ENCODE measurements at regions not wholly inside any gene's neighbourhood (a gene's known extent, or its start where the extent isn't known, plus 50 kb on each side); places are given as distances from the start of the nearest gene placed in this dataset.

DNA sequence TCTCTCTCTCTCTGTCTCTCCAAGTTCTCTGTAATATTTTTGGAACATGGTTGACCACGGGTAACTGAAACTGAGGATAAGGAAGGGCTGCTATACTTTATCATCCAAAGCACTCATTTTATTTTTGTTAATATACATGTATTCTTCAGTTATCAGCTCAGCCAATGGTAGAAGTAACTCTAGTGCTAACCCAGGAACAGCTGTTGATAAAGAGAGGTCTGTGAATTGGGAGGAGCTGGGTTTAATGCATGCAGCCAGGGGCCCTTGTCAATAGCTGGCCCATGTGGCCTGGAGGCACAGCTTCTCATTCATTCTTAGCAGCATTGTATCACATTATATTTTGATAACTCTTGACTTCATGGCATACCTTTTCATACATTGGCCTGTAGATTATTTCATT is 401.6 kb downstream of the EPHA4 start:
- DNase-seq (ENCODE audit: low read depth in 2 of 2, low spot score in 1 of 2): no peak

DNA sequence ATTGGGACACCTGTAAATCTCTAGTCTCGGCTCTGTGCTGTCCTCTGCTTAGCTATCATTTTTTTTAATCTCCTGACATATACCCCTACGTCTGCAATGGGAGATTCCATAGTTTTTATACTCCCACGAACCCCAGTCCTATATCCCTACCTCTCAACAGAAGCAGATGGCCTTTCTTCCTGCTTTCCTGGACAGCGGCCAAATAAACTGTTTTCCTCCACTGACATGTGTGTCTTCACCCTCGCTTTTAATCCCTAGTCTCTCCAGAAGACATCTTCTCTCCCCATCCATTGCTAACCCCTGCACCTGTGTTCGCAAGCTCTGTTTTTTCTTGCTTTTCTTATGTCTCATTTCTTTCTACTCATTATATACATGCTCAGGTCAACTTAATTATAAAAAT is 395.4 kb downstream of the EPHA4 start:
- DNase-seq (ENCODE audit: low read depth in 2 of 2, low spot score in 1 of 2): no peak

DNA sequence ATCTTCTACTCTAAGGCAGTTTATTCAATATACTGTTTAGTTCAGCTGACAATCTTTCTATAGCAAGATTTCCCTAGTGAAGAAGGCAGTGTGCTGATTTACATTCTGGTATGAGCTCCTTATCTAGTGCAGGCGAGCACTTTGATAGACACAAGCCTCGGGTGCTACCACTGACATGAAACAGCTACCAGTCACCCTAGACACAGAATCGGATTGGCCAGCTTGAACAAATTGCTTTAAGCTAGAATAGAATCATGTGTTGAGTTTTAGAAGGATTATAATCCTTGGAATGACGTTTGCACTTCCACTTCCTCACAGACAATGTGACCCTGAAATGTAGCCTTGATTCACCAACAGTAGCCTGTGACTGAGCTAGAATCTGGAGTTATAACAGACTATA is 394.0 kb downstream of the EPHA4 start:
- DNase-seq (ENCODE audit: low read depth in 2 of 2, low spot score in 1 of 2): no peak

DNA sequence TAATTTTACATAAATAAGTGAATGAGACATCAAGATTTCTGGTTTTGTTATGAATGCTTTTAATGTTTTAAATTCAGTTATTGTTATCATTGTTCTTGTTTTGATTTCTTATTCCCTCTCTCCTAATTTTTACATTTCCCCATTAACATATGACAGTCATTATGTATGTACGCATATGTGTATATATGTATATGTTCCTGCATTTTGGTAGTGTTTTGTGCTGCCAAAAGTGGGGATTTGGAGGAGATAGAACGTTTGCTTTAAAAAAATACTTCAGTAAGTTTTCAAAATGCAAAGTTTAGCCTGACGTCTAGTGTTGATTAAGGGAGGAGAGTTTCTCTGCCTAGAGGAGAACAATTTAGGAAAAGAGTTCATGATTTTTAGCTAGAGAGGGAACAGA is 385.2 kb downstream of the EPHA4 start:
- no peak for DNase-seq (ENCODE audit: low read depth in 2 of 2, low spot score in 1 of 2)

DNA sequence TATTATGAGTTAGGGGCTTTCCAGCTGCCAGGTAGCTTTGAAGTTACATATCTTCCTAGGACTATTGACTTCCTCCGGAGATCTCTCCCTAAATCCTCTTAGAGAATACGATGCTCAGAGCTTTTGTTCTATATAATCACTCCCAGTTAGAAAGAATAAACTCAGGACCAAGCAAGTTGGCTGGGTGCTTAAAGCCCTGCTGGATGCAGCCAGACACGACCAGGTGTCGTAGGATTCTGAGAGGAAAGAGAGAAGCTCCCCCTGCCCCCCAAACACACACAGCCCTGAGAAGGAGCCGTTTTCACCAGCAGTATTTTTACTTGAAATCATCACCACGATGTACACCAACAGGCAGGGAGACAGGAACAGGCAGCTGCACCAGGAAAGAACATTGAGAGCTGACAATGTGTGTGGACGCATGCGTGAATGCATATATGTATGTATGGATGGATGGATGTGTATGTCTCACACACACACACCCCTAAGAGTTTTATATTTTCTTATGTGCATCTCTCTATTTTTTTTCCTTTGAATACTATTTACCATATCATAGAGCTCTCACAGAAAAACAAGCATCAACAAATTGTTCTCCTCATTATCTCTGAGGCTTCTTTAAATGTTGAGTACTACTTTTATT is 382.6 kb downstream of the EPHA4 start:
- DNase-seq (ENCODE audit: low read depth in 2 of 2, low spot score in 1 of 2): no peak

DNA sequence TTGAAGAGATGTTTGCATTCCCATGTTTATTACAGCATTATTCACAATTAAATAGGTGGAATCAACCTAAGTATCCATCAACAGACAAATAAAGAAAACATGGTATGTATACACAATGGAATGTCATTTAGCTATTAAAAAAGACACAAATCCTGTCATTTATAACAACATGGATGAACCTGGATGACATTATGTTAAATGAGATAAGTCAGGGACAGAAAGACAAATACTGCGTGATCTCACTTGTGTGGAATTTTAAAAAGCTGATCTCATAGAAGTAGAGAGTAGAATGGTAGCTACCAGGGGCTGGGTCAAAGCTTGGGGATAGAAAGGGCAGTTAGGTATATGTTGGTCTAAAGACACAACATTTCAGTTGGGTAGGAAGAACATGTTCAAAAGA is 376.3 kb downstream of the EPHA4 start:
- DNase-seq (ENCODE audit: low read depth in 2 of 2, low spot score in 1 of 2): no peak

DNA sequence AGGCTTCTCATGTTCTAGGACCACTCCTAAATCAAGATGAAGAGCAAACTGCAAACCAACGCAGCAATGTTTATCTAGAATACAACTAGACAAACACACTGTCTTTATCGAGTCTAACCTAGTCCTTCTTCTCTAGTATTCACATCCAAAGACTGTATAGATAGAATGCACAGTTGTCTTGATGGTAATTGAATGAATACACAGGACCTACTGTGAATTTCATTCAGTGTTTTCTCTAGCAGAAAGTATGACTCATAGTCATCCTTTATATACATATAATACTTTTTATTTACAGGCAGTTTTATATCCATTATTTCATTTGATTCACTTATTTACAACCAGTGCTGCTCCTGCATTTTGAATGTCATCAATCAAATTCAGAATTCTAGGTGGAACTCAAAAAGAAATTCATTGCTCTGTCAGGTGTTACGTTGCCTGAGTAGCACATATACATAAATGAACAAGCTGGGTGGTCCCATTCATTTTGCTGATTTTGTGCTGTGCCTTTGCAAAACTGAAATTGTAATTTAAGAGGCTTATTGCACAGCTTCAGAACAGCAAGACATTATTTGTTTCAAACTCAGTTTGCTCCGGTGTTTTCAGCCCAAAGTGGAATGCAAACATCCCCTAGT is 374.8 kb downstream of the EPHA4 start:
- no peak for DNase-seq (ENCODE audit: low read depth in 2 of 2, low spot score in 1 of 2)

DNA sequence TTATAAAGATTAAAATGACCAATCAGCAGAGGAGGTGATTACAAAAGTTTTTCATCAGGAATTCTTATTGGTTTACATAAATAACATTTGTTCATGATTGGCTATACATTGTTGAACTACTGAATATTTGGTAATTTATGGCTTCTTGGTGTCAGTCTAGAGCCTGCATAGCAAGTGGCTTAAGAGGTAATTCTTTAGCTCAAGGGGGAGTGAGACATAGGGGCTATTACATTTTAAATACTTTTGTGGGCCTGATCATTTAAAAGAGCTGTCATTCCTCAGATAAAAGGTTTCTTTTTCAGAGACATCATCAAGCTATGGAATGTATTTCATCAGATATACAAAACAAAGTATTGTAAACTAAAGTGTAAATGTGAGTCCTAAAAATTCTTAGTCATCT is 373.8 kb downstream of the EPHA4 start:
- DNase-seq (ENCODE audit: low read depth in 2 of 2, low spot score in 1 of 2): no peak

DNA sequence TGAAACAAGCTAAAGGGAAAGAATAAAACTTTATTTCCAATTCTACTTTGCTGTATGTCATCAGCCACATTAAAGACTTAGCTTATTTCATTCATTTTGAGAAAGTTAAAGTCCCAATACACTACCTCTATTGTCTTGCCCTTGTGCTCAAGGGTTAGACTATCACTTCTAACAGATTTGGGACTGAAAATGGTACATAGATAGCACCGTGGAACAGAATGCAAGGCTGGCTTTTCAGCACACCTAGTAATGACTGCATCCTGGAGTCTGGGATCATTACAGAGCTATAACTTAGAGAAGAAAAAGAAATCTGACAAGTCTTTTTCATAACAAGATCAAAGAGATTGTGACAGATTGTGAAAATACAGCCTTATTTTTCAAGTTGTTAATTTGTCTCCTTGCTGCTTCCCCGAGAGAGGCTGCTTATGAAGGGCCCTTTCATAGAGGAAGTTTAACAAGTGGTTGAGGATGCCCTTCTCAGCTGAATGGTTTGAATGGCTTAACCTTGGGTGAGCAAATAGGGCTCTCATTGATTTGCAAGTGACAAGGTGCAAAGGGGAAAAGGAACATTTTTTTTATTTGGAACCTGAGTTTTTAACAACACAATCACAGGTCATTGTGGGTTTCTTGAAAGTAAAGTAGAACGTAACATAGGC is 371.8 kb downstream of the EPHA4 start:
- no peak for DNase-seq (ENCODE audit: low read depth in 2 of 2, low spot score in 1 of 2)

DNA sequence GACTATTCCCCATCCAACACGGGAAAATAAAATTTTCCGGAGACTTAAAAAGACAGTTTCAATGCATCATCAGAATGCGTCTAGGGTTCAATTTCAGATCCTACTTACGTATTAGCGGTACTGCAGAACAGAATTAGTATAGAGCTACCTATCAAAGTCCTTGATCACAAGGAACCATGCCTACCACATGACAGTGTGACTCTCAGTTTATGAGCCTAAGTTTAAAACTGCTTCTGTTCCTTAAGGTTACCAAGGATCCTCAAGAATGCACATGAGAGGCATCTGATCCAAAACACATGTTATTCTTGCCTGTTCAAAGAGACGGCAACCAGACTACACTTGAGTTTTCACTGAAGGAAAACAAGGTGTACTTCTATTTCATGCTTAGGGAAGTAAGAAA is 369.7 kb downstream of the EPHA4 start:
- no peak for DNase-seq (ENCODE audit: low read depth in 2 of 2, low spot score in 1 of 2)

DNA sequence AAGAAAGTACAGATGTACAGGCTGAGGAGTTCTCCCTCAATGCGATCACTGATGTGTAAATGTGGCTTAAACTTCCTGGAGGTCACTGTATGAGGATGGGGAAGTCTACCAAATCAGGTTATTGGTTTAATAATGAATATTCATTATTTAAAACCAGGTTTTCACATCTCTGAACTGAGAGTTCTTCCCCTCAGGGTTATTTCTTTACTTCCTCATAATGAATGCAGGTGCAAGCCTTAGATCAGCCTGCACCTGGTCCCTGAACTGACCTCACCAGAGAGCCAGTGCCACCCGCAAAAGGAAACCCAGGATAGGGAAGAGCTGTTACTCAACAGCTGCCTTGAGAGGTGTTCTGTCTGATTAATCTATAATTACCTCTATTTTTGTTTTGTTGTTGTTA is 369.0 kb downstream of the EPHA4 start:
- no peak for DNase-seq (ENCODE audit: low read depth in 2 of 2, low spot score in 1 of 2)

DNA sequence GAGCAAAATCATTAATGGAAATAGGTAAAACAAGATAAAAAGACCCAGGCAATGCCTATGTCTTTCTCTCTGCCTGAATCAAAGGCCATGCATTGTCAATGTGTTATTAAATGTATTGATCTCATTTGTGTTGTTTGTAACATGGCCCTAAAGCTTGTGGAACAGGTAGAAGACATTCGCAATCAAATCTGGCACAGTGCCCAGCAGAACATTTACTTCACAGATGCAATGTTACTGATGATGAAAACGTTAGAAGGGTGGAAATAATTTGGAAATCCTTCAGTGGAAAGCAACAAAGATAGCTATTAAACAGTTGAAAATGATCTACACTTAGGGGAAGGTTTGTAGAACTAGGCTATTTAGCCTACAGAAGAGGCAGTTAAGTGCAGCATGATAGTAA is 368.2 kb downstream of the EPHA4 start:
- no peak for DNase-seq (ENCODE audit: low read depth in 2 of 2, low spot score in 1 of 2)

DNA sequence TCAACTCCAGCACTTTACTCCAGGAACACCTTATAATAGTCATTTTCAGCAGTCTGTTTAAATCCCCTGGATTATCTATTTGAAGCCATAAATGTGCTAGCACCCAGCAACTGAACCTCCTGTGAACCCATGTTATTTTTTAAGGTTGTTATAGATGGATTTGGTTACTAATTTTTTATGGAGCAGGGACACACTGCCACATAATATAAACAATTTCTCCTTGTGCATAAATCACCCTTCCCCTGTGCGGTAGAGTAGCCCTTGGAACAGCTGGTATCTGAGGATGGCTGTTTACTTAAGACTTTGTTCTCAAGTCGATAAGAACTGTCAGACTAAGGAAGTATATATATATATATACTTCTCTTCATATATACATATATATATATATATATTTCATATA is 367.4 kb downstream of the EPHA4 start:
- DNase-seq (ENCODE audit: low read depth in 2 of 2, low spot score in 1 of 2): no peak

DNA sequence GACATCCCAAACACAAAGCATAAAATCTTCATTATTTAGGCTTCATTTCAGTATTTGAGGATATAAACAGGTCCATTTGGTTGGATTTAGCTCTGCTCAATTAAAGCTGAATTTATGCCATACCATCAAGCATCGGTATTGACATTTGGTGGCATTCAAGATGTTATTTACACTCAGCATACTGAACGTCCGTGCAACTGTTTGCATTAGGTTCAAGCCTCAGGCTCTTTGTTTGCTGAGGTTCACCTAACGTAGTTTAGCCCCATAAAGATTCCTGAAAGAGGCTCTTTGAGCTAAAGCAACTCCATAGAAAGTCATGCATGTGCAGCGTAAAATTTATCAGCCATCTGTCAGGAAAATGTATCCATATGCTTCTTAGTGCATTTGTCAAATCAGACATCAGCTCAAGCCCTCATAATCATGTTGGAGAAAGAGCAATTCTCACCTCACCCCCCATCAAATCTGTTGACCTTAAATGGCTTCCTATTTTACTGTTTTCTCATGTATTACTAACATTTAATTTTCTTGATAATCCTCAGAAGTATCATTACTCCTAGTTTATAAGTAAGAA is 366.9 kb downstream of the EPHA4 start:
- no peak for DNase-seq (ENCODE audit: low read depth in 2 of 2, low spot score in 1 of 2)

DNA sequence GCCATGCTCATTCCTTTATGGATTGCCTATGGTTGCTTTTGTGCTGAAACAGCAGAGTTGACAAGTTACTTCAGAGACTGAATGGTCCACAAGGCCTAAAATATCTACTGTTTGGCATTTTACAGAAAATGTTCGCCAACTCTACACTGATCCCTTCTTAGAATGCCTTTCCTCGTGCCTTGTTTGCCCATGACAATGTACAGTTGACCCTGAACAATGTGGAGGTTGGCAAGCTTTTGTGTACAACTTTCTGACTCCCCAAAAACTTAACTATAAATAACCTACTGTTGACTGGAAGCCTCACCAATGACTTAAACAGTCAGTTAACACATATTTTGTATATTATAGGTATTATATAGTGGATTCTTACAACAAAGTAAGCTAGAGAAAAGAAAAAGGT is 361.4 kb downstream of the EPHA4 start:
- DNase-seq (ENCODE audit: low read depth in 2 of 2, low spot score in 1 of 2): no peak

DNA sequence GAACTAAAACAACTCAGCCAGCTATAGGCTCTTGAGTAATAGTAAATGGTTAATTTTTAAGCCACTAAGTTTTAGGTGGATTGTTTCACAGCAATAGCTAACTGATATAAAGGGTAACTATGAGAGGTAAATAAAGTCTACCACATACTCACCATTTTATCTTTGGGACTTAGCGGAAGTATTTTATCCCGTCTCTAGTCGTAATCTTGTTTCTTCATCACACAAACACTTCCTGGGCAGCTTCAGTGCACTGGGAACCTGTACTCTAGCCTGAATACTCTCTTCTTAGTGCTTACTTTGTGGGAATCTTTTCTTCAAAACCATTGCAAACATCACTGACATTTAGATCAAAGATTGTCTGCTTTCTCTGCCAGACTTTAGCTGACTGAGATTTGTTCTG is 360.5 kb downstream of the EPHA4 start:
- DNase-seq (ENCODE audit: low read depth in 2 of 2, low spot score in 1 of 2): no peak

DNA sequence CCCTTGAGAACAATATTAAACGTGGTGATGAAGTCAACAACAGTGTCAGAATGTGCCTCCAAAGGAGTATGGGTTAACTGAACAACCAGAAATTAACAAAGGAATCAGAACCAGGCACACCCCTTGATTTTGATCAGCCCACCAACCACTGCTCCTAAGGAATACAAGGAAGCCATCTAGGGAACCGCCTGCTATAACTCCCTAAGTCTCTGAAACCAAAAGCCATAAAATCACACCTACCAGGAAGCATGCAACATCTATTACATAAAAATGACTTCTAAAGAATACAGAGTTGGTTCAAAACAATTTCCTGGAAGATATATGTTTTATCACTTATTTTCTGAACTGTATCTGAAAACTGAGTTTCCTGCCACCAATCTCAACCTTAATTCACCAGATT is 360.0 kb downstream of the EPHA4 start:
- no peak for DNase-seq (ENCODE audit: low read depth in 2 of 2, low spot score in 1 of 2)

DNA sequence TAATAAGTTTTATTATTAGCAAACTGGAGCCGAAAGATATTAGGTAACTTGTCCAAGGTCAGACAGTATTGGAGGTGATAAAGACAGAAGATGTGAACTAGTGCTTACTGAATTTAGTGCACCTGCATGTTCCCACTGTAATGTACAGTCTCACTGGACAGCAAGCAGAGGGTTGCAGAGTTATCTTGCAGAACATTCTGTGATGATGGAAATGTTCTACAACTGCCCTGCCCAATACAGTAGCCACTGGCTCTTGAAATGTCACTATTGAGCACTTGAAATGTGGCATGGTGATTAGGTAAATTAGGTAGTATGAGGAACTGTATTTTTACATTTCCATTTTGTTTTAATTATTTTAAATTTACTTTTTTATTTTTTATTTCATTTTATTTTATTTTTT is 356.6 kb downstream of the EPHA4 start:
- DNase-seq (ENCODE audit: low read depth in 2 of 2, low spot score in 1 of 2): no peak

DNA sequence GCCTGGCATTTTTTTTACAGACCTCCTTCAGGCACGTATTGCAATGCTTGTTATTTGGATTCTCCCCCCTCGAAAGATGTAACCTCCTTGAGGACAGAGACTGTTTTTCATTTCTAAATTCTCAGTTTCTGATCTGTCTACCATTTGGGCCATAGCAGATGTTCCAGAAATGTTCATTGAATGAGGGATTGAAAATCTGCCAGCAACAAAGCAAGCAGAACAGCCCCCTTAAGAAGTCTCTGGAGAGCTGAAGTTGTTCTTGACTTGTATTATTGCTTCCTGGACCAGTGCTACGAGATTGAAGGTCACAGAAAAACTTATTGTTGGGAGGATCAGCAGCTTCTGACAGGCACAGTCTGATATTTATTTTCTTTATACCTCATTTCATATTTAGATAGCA is 355.5 kb downstream of the EPHA4 start:
- DNase-seq (ENCODE audit: low read depth in 2 of 2, low spot score in 1 of 2): no peak

DNA sequence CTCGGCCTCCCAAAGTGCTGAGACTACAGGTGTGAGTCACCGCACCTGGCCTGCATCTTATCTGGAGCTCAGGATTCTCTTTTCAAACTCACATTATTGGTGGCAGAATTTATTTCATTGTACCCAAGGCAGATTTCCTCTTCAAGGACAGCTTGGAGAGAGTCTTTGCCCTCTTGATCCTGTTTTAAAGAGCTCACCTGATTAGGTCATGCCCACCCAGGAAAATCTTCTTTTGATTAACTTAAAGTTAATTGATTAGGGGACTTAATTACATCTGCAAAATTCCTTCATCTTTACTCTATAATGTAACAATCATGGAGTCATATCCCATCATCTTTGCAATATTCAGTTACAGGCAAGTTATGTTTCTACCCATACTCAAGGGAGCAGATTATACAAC is 346.4 kb downstream of the EPHA4 start:
- no peak for DNase-seq (ENCODE audit: low read depth in 2 of 2, low spot score in 1 of 2)

DNA sequence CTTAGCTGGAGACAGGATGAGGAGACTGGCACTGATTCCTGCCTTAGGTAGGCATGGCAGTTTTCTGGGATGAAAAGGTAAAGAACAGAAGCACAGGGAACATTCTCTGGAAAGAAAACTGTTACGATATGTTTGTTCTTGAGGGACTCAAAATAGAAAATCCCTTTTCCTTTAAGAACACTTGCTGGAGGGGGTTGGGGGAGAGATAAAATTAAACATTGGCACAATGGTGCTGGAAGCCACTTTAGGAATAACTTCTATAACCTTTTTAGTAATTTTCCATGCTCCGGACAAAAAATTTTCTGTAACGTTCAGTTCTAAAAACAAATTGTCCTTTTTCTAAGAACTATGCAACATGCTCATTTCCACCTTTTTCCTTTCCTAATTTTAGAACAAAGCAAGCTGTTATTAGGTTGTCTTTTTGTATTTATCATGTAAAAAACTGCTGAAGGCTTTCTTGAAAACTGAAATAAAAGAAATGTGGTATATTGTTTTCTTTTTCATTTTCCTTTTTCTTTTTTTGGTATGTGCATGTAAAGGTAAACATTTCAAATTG is 343.8 kb downstream of the EPHA4 start:
- no peak for DNase-seq (ENCODE audit: low read depth in 2 of 2, low spot score in 1 of 2)

DNA sequence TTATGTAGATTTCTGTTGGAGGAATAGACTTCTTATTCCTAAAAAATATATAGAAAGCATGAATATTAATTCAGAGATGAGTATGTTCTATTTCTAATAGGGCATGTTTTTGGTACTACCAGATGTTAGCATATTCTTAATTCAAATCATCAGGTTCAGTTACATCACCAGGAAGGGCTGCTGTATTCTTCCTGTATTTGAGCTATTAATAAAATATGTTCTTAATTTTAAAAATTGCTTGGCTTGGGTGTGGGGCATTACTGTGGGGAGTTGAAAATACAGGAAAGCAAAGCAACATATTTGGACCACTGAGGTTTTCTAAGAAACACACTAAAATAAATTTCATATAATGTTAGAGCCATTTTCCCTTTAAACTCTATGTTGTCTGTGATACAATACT is 343.0 kb downstream of the EPHA4 start:
- no peak for DNase-seq (ENCODE audit: low read depth in 2 of 2, low spot score in 1 of 2)

Measured in stimulated activated CD8-positive, alpha-beta memory T cell treated with anti-CD3 and anti-CD28 coated beads, Interleukin-4, amount 100 ng/mL, for 1 hour (primary cell).